ENCODE measurements at regions not wholly inside any gene's neighbourhood (a gene's known extent, or its start where the extent isn't known, plus 50 kb on each side); places are given as distances from the start of the nearest gene placed in this dataset.

- H3K36me3 ChIP-seq (ENCODE audit: control insufficient read depth, insufficient read depth, low read length): no peaks in the 10 kb centered on the region
- peaks cover 12% of the 10 kb centered on the region for H3K4me1 ChIP-seq (ENCODE audit: control insufficient read depth, insufficient read depth, low read length)
- H3K9me3 ChIP-seq (ENCODE audit: control insufficient read depth, insufficient read depth, low read length): no peaks in the 10 kb centered on the region
- H3K9ac ChIP-seq (ENCODE audit: low read depth, low read length): no peak overlapping the region
- no peak overlapping the region for H3K4me3 ChIP-seq (ENCODE audit: low read depth, low read length)
- peaks cover 22% of the 10 kb centered on the region for H3K27me3 ChIP-seq (ENCODE audit: control insufficient read depth, insufficient read depth, low read length)
Observed at GRCh38 chr5:141760193-141760592, 78.2 kb upstream of the ARAP3 start.

GRCh38 chr5:141758310-141758998, 76.4 kb upstream of the ARAP3 start:
- Histone ChIP-seq H3K9ac (ENCODE audit: low read depth, low read length) (no peak overlapping the region), H3K9me3 (ENCODE audit: control insufficient read depth, insufficient read depth, low read length) (no peaks in the 10 kb centered on the region), H3K4me1 (ENCODE audit: control insufficient read depth, insufficient read depth, low read length) (peaks cover 12% of the 10 kb centered on the region), H3K27me3 (ENCODE audit: control insufficient read depth, insufficient read depth, low read length) (peaks cover 39% of the 10 kb centered on the region), H3K36me3 (ENCODE audit: control insufficient read depth, insufficient read depth, low read length) (no peaks in the 10 kb centered on the region), H3K4me3 (ENCODE audit: low read depth, low read length) (peak overlapping the region; percentile 39)

GRCh38 chr5:141757402-141757801, 75.4 kb upstream of the ARAP3 start:
- Histone ChIP-seq H3K27me3 (ENCODE audit: control insufficient read depth, insufficient read depth, low read length) (peaks cover 45% of the 10 kb centered on the region), H3K4me1 (ENCODE audit: control insufficient read depth, insufficient read depth, low read length) (peaks cover 12% of the 10 kb centered on the region), H3K9me3 (ENCODE audit: control insufficient read depth, insufficient read depth, low read length) (no peaks in the 10 kb centered on the region)

GRCh38 chr5:141756196-141756595, 74.2 kb upstream of the ARAP3 start:
- no peaks in the 10 kb centered on the region for H3K9me3 ChIP-seq (ENCODE audit: control insufficient read depth, insufficient read depth, low read length)
- peaks cover 12% of the 10 kb centered on the region for H3K4me1 ChIP-seq (ENCODE audit: control insufficient read depth, insufficient read depth, low read length)
- H3K4me3 ChIP-seq (ENCODE audit: low read depth, low read length): no peak overlapping the region
- no peak overlapping the region for H3K9ac ChIP-seq (ENCODE audit: low read depth, low read length)
- peaks cover 52% of the 10 kb centered on the region for H3K27me3 ChIP-seq (ENCODE audit: control insufficient read depth, insufficient read depth, low read length)
- H3K36me3 ChIP-seq (ENCODE audit: control insufficient read depth, insufficient read depth, low read length): no peaks in the 10 kb centered on the region

More at GRCh38 chr5:141757402-141757801, 75.4 kb upstream of the ARAP3 start:
- H3K36me3 ChIP-seq (ENCODE audit: control insufficient read depth, insufficient read depth, low read length): no peaks in the 10 kb centered on the region
- H3K9ac ChIP-seq (ENCODE audit: low read depth, low read length): no peak overlapping the region
- no peak overlapping the region for H3K4me3 ChIP-seq (ENCODE audit: low read depth, low read length)

- peak overlapping the region; percentile 50 for H3K4me3 ChIP-seq (ENCODE audit: low read depth, low read length)
- peaks cover 64% of the 10 kb centered on the region for H3K27me3 ChIP-seq (ENCODE audit: control insufficient read depth, insufficient read depth, low read length)
- no peaks in the 10 kb centered on the region for H3K9me3 ChIP-seq (ENCODE audit: control insufficient read depth, insufficient read depth, low read length)
- no peaks in the 10 kb centered on the region for H3K36me3 ChIP-seq (ENCODE audit: control insufficient read depth, insufficient read depth, low read length)
- no peak overlapping the region for H3K9ac ChIP-seq (ENCODE audit: low read depth, low read length)
- peaks cover 8% of the 10 kb centered on the region for H3K4me1 ChIP-seq (ENCODE audit: control insufficient read depth, insufficient read depth, low read length)
Observed at GRCh38 chr5:141753971-141754713, 72.1 kb upstream of the ARAP3 start.

GRCh38 chr5:141753143-141753970, 71.3 kb upstream of the ARAP3 start:
- H3K27me3 ChIP-seq (ENCODE audit: control insufficient read depth, insufficient read depth, low read length): peaks cover 70% of the 10 kb centered on the region
- no peaks in the 10 kb centered on the region for H3K36me3 ChIP-seq (ENCODE audit: control insufficient read depth, insufficient read depth, low read length)
- H3K4me1 ChIP-seq (ENCODE audit: control insufficient read depth, insufficient read depth, low read length): peaks cover 3% of the 10 kb centered on the region
- no peaks in the 10 kb centered on the region for H3K9me3 ChIP-seq (ENCODE audit: control insufficient read depth, insufficient read depth, low read length)
- H3K4me3 ChIP-seq (ENCODE audit: low read depth, low read length): peak overlapping the region; percentile 50
- no peak overlapping the region for H3K9ac ChIP-seq (ENCODE audit: low read depth, low read length)

GRCh38 chr5:141747152-141748141, 65.4 kb upstream of the ARAP3 start:
- no peak overlapping the region for H3K9ac ChIP-seq (ENCODE audit: low read depth, low read length)
- H3K36me3 ChIP-seq (ENCODE audit: control insufficient read depth, insufficient read depth, low read length): no peaks in the 10 kb centered on the region
- peaks cover 7% of the 10 kb centered on the region for H3K4me1 ChIP-seq (ENCODE audit: control insufficient read depth, insufficient read depth, low read length)
- peaks cover 43% of the 10 kb centered on the region for H3K27me3 ChIP-seq (ENCODE audit: control insufficient read depth, insufficient read depth, low read length)
- no peaks in the 10 kb centered on the region for H3K9me3 ChIP-seq (ENCODE audit: control insufficient read depth, insufficient read depth, low read length)
- H3K4me3 ChIP-seq (ENCODE audit: low read depth, low read length): no peak overlapping the region

GRCh38 chr5:141746395-141746794, 64.4 kb upstream of the ARAP3 start:
- H3K4me3 ChIP-seq (ENCODE audit: low read depth, low read length): no peak overlapping the region
- H3K36me3 ChIP-seq (ENCODE audit: control insufficient read depth, insufficient read depth, low read length): no peaks in the 10 kb centered on the region
- peaks cover 7% of the 10 kb centered on the region for H3K4me1 ChIP-seq (ENCODE audit: control insufficient read depth, insufficient read depth, low read length)
- peaks cover 33% of the 10 kb centered on the region for H3K27me3 ChIP-seq (ENCODE audit: control insufficient read depth, insufficient read depth, low read length)
- no peaks in the 10 kb centered on the region for H3K9me3 ChIP-seq (ENCODE audit: control insufficient read depth, insufficient read depth, low read length)
- H3K9ac ChIP-seq (ENCODE audit: low read depth, low read length): no peak overlapping the region

GRCh38 chr5:141745390-141745789, 63.4 kb upstream of the ARAP3 start:
- Histone ChIP-seq H3K9ac (ENCODE audit: low read depth, low read length) (no peak overlapping the region), H3K9me3 (ENCODE audit: control insufficient read depth, insufficient read depth, low read length) (no peaks in the 10 kb centered on the region), H3K27me3 (ENCODE audit: control insufficient read depth, insufficient read depth, low read length) (peaks cover 23% of the 10 kb centered on the region), H3K4me1 (ENCODE audit: control insufficient read depth, insufficient read depth, low read length) (peaks cover 7% of the 10 kb centered on the region), H3K4me3 (ENCODE audit: low read depth, low read length) (no peak overlapping the region), H3K36me3 (ENCODE audit: control insufficient read depth, insufficient read depth, low read length) (no peaks in the 10 kb centered on the region)

GRCh38 chr5:141743866-141744272, 61.8 kb upstream of the ARAP3 start:
- Histone ChIP-seq H3K36me3 (ENCODE audit: control insufficient read depth, insufficient read depth, low read length) (no peaks in the 10 kb centered on the region), H3K4me1 (ENCODE audit: control insufficient read depth, insufficient read depth, low read length) (peaks cover 7% of the 10 kb centered on the region)

More at GRCh38 chr5:141743866-141744272, 61.8 kb upstream of the ARAP3 start:
- H3K27me3 ChIP-seq (ENCODE audit: control insufficient read depth, insufficient read depth, low read length): peaks cover 9% of the 10 kb centered on the region
- H3K9ac ChIP-seq (ENCODE audit: low read depth, low read length): no peak overlapping the region
- H3K4me3 ChIP-seq (ENCODE audit: low read depth, low read length): no peak overlapping the region
- H3K9me3 ChIP-seq (ENCODE audit: control insufficient read depth, insufficient read depth, low read length): no peaks in the 10 kb centered on the region
